NCI-H526 treated with DMSO at 0.1 percent for 48 hours (cell line): ENCODE measurements at regions not wholly inside any gene's neighbourhood (a gene's known extent, or its start where the extent isn't known, plus 50 kb on each side); places are given as distances from the start of the nearest gene placed in this dataset.
"Not testable (repeated sequence)": the region's sequence is repeated elsewhere in the genome, so short reads cannot be mapped to it uniquely, and the experiment has no call there.

Source experiments
- DNase-seq: peaks from one replicate; lab custom pipeline; 2025; lab: John Stamatoyannopoulos, UW

DNA sequence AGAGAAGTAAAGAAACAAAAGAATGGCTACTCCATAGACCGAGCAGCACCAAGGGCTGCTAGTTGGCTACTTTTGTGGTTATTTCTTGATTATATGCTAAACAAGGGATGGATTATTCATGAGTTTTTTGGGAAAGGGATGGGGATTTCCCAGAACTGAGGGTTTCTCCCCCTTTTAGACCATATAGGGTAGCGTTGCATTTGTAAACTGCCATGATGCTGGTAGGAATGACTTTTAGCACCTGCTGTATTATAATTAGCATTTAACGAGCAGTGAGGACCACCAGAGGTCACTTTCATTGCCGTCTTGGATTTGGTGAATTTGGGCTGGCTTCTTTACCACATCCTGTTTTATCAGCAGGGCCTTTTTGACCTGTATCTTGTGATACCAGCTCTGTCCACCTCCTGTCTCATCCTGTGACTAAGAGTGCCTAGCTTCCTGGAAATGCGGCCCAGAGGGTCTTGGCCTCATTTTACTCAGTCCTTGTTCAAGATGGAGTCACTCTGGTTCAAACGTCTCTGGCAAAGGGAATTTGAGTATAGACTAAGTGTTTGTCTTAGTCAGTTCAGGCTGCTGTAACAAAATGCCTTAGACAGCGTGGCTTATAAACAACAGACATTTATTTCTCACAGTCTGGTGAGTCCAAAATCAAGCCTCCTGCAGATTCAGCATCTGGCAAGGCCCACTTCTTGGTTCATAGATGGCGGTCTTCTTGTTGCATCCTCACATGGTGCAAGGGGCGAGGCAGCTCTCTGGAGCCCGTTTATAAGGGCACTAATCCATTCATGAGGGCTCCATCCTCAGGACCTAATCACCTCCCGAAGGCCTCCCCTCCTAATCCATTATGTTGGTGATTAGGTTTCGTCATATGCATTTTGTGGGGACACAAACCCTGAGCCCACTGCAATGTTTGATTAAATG, 348.3 kb upstream of the SFSWAP start:
- no peak for DNase-seq

DNA sequence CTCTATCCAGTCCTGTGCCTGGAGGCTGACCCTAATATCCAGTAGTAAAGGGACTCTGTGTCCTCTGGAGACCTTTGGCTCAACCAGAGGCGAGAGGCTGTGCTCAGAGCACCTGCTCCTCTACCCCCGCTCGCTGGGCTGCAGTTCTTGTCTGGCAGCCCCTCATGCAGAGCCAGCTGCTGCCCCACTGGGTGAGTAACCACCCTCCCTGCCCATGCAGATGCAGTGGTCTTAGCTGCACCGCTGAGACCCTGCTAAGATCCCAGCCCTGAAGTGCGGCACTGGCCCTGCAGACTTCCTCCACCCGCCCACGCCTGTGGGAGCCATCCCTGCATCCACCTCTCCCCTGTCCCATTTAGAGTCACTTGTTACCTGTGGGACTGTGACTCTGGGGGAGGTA, 347.5 kb upstream of the SFSWAP start:
- no peak for DNase-seq

DNA sequence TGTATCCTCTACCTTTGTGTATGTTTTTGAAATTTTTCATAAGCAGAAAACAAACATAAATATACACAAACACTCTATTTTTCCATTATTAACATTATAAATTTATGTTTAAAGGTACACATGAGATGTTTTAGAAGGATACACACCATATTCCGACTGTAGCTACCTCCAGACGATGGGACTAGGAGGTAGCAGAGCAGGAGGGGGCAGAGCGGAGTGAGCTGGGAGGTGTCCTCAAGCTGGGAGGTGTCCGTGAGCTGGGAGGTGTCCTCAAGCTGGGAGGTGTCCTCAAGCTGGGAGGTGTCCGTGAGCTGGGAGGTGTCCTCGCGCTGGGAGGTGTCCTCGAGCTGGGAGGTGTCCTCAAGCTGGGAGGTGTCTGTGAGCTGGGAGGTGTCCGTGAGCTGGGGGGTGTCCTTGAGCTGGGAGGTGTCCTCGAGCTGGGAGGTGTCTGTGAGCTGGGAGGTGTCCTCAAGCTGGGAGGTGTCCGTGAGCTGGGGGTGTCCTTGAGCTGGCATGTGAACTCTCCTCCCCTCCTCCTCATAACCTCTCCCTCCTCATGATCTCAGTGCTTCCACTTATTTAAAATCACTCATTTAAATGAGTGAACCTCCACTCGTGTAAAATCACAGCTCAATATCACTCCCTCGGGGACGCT, 346.9 kb upstream of the SFSWAP start:
- no peak for DNase-seq

DNA sequence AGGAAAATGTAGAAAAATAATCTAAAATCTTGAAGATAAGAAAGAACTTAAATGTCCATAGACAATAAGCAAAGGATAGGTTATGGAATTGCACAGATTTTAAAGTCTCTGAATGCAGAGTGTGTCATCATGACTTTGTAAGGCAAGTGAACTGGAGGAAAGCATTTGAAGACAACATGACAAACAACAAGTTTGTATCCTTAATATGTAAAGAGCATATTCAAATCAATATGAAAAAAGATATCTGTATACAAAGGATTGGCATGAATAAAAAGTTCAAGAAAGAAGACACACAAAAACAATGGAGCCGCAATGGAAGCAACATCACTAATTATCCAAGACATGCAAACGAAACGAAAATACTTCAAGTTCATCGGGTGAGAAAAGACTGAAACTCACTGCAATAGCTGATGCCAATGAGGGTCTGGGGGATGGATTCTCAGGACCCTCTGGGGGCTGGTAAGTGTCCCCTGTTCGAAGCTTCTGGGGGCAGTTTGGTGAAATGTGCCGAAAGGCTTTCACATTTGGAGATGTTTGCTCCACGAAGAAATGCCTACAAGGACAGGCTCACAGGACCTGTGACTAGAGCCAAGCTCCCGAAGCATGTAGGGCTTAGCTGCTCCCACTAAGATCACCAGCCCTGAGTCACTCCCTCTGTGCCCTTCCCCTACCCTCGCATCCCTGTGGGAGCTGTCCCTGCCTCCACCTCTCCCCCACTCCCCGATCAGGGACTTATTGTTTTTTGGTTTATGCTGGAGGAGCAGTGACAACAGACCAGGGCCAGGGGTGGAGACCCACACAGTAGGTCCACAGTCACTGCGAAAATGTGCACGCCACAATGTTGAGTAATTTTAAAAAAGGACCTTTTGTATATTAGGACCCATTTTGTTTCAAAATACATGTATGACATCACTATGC, 345.7 kb upstream of the SFSWAP start:
- DNase-seq = no peak

DNA sequence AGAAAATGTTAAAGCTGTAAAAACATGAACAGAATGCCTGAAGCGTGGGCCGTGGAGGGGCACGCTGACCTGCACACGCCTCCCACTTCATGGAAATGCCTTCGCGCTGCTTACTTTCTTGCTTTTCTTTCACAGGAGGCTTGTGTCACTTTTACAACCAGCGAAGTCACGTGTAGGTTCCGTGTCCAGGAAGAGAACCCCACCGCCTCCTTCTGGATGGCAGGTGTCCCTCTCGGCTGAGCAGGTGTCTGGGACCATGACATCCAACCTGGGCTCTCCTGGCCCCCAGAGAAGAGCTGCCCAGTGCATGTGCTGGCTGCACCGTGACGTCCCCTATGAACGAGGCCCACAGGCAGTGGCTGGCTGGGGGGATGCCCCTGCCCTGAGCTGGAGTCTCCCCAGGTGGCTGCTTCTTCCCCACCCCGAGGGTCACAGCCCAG, 345.0 kb upstream of the SFSWAP start:
- no peak for DNase-seq

DNA sequence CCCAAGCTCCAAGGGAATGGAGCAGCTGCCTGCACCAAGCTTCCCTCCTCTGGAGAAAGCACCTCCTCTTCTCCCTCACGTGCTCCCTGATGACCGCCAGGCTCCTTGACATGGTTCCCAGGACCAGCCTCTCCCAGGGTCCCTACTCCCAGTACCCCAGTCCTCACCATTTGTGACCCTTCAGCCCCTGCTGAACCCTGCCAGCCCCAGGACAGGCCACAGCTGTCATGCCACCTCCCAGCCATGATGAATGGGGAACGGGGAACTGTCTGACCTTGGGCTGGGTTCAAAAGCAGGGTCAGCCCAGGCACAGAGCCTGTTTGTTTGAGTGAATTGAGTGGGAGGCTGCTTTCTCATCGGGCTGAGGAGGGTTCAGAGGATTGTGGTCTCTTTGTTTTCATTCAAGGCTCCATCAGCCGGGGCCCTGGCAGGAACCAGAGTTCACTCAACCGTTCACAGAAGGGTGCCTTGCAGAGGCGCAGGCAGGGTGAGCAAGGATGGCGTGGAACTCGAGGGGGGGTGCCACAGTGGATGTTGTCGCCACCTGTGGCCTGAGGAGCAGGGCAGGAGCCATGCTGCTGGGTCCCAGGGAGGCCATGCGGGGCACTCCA, 344.5 kb upstream of the SFSWAP start:
- no peak for DNase-seq

DNA sequence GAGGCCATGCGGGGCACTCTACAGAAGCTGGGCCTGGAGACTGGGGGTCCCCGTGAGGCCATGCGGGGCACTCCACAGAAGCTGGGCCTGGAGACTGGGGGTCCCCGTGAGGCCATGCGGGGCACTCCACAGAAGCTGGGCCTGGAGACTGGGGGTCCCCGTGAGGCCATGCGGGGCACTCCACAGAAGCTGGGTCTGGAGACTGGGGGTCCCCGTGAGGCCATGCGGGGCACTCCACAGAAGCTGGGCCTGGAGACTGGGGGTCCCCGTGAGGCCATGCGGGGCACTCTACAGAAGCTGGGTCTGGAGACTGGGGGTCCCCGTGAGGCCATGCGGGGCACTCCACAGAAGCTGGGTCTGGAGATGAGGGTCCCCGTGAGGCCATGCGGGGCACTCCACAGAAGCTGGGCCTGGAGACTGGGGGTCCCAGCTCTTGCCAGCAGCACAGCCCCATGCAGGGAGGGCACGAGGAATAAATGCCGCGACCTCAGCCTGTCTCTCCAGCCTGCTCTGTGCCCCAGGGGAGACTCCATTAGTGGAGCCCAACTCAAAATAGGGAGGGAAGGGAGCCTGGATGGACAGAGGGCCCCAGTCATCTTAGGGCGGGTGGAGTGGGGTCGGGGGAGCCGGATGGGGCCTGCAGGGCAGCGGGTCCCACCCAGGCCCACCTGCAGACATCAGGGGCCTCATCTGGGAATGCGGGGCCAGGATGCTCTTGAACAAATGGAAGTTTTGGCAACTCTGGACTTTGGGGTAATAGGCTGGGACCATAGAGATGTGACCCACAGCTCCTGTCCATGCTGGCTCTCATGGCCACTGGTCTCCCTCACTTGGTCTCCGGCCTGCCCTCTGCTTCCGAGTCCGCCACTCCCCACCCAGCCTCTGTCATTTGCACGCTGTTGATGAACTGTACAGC, 343.6 kb upstream of the SFSWAP start:
- DNase-seq = not testable (repeated sequence)

DNA sequence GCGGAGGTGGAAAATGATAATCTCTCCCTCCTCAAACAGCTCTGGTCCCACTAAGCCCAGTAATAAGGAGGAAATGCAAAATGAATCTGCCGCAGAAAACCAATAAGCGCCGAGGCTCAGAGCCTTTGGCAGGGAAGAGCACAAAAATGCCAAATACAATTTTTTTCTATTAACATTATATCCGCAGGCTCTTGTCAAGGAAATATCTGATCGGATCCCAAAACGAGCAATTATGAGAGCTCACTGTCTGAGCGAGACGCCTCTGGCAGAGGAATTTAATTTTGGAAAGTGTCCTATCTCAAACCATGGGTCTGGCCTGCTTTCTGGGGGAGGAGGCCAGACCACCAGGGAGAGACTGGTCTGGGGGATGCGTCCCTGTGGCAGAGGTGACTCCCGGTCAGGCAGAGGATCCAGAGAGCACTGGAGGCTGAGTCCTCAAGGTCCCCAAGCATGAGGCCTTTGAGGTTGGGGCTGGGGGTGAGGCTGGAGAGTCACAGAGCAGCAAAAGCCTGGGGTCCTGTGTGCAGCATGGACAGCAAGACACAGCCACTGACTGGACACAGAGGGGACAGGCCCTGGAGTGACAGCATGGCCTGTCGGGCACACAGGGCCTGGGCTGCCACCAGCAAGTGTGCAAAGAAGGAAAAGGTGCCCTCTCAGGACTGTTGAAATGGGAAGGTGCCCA, 342.8 kb upstream of the SFSWAP start:
- no peak for DNase-seq

DNA sequence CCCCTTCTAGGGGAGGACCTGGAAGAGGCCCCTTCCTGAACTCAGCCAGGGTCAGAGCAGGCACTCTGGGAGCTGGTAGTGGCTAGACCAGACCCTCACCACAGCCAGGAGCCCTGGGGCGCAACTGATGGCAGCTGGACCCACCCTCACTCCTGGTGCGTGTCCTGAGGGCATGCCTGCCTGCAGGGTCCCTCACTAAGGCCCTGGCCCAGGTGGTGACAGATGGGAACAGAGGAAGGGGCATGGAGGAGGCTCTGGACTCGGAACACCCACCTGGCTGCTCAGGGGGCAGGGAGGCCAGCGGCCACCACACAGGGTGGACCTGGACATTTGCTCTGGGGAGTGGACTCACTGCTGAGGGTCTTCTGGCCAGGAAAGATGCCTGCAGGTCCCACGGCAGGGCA, 342.2 kb upstream of the SFSWAP start:
- no peak for DNase-seq

DNA sequence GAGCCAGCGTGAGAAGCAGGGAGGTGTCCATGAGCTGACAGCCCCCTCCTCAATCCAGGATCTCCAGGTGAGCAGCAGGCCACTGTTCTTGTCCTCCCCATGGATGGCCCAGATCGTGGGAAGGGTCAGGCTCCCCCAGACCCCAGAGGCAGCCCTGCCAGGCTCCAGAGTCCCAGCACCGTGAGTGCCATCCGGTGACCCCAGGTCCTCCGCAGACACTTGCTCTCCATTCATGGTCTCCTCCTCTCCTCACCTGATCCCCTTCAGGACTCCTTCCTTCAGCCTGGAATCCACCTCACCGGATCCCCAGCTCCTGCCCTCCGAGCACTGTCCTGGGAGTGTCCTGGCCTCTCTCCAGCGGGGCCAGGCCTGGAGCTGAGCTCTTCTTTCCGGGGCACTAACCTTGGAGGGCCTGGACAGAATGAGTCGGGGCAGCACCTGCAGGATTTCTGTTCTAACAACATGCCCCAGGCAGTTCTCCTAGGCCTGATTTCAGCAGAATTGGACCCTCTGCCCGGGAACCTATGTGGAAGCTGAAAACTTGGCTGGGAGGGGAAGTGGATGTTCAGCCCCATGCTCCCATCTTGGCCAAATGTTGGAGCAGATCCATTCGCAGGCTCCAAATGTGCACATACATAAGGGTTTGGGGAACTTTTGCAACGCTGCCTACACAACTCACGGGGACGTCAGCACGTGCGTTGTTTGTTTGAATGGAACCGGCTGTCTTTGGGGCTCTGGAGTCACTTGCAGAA, 341.6 kb upstream of the SFSWAP start:
- no peak for DNase-seq

DNA sequence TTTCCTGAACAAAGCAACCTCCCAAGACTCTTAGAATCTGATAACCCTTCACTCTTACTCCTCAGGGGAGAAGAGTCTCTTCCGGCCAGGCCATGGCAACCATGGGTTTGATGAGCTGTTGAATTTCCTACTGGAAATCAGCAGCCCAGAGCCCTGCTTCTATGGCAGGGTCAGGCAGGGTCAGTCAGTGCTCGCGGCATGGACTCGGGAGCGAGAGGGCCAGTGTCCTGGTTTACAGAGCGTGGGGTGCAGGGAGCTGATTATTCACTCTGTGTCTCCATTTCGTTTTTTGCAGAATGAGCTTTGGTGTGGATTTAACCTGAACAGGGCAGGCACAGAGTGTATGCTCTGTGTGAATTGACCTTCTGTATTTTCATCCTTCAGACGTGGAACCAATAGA, 340.6 kb upstream of the SFSWAP start:
- DNase-seq = no peak

DNA sequence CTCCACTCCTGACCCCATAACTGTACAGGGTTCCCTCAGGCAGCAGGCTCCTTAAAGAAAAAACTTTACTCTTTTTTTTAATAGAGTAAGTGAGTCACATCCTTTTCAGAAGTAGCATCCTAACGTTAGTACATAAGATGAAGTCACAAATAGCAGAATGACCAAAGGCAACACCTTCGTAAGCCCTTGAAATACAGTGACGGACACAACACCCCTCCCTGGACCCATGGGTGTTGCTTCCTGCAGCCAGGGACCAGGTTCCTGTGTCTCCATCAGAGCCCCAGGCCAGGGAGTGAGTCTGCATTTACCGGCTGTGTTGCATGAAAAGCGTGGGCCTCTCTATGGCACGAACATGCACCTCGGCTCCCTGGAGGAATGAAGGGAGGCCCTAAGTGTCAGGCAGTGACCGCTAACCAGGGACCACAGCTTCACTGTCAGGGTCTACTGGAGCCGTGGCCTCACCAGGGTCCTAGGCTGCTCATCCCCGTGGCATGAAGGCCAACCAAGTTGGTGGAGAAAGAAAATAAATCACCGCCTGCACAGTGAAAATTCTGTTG, 340.0 kb upstream of the SFSWAP start:
- no peak for DNase-seq

DNA sequence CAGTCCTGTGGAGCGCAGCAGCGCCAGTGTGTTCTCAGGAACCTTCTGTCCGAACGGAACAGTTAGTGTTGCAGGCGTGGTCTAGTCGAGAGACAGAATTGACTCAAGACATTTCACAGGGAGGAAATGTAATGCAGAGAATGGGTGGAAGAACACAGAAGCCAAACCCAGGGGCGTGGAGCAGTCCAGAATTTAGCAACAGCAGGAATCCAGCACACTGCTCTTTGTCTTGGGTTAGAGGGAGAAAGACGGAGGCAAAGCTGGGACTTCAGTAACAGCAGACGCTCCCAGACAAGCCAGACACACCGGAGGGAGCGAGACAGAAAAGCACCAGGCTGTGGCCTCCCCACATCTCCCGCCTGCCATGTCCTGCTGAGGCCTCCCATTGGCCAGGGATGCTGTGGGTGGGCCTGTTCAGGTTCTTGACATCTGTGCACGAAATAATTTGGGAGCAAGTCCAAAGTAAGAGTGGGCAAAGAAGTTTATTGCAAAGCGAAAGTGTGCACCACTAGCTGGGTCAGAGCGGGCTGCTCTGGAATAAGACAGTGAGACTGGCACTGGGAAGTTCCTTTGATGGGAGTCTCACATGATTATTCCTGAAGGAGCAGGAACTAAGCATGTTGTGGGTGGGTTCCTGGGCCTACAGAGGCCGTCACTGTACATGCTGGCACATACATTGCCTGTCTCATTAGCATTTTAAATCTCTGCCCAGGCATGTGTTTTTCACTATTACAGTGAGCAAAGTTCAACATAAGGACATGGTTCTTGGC, 339.3 kb upstream of the SFSWAP start:
- DNase-seq = no peak

DNA sequence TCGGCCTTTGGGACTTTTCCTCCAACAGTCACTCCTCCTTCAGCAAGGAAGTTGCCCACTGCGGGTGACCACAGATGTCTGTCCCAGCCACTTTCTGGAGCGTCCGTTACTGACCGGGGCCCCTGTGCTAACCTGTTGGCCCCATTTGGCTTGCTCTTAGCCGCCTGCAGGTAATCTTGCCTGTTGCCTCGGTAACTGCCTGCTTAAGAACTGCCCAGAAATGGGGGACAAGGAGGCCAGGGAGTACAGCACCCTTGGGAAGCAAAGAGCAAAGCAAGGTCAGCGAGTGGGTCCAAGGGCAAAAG, 338.8 kb upstream of the SFSWAP start:
- no peak for DNase-seq

DNA sequence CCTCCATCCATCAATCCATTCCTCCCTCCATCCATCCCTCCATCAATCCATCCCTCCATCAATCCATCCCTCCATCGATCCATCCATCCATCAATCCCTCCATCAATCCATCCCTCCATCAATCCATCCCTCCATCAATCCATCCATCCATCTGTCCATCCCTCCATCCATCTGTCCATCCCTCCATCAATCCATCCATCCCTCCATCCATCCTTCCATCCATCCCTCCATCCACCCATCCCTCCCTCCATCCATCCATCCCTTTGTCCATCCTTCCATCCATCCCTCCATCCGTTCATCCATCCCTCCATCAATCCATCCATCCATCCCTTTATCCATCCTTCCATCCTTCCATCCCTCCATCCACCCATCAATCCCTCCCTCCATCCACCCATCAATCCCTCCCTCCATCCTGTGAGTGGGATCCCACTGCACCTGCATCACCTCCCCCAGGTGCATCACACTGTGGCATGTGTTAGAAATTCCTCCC, 338.1 kb upstream of the SFSWAP start:
- no peak for DNase-seq

DNA sequence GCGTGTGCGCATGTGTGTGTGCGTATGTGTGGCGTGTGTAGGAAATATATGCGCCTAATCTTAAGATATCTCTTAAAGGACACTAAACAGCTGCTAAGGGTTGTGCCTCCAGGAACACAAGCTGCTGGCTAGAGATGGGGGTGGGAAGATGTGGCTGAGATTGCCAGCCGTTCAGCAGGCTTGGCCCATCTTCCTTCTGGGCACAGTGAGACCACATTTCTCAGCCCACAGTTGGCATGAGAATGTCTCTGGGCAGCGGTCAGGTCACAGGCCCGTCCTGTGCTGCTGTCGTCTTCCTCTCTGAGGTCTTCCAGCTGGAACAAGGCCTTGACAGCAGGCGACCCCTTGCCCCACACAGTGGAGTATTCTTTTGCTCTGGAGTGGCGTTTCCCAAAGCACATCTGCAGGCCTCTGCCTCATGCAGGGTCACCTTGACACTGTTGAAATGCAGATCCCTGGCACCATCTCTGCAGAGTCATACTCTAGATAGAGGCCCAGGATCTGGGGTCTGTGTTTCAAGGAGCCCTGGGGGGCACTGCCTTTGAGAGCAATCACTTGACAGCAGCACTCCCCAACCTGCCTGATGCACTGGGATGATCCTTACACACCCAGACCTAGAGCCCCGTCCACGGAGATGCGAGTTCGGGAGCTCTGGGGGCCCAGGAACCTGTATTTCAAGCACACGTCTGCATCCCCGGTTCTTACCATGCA, 335.5 kb upstream of the SFSWAP start:
- no peak for DNase-seq

DNA sequence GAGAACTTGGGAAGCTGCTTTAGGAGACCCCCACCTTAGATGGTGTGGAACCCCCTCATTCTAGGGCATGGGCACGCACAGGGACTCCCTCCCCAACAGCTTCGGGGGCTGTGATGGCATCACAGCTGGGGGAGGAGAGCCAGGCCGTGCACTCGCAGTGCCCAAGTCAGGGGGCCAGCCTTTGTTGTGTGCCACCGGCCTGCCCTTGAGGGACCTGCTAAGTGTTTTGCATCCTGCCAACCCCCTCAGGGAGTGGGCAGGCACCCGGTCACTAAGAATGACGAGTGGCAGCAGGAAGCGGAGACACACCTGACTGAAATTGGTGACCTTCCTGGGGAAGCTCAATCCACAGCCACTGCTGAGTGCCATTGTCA, 334.9 kb upstream of the SFSWAP start:
- no peak for DNase-seq
